ENCODE measurements at regions not wholly inside any gene's neighbourhood (a gene's known extent, or its start where the extent isn't known, plus 50 kb on each side); places are given as distances from the start of the nearest gene placed in this dataset.
A peak's percentile ranks its signal among the peaks of the same experiment; 100 is the strongest.
"Not testable (repeated sequence)": the region's sequence is repeated elsewhere in the genome, so short reads cannot be mapped to it uniquely, and the experiment has no call there.

- intact Hi-C loops (cut with DNase I): no loop called here
- ATAC-seq (no peak), DNase-seq (ENCODE audit: missing footprints) (no peak)
Observed at GRCh38 chr4:83781434-83781833, 245.5 kb downstream of the GPAT3 start.

- ATAC-seq: no peak
- intact Hi-C loops (cut with DNase I): no loop called here
- no peak for DNase-seq (ENCODE audit: missing footprints)
Observed at GRCh38 chr4:83780053-83780733, 244.3 kb downstream of the GPAT3 start.

- intact Hi-C loops (cut with DNase I): no loop called here
- no peak for ATAC-seq
- no peak for DNase-seq (ENCODE audit: missing footprints)
Observed at GRCh38 chr4:83779103-83780052, 243.5 kb downstream of the GPAT3 start.

DNA sequence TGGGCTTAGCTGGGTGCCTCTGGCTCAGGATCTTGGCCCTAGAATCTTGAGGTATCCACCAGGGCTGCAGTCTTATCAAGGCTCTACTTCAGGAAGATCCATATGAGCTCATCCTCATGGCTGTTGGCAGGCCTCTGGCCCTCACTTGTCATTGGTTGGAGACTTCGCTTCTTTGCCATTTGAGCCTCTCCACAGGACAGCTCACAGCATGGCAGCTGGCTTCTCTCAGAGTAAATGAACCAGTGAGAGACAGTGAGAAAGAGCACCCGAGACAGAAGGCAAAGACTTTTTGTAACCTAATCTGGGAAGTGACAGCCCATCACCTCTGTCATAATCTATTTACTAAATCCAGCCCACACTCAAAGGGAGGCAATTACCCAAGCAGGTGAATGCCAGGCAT lies 236.8 kb downstream of the GPAT3 start:
- DNase-seq (ENCODE audit: missing footprints): no peak
- intact Hi-C loops (cut with DNase I): loop anchor here (5.0 kb wide), 1 partner anchor 730 kb away; no protein-coding TSS in a partner anchor
- no peak for ATAC-seq

GRCh38 chr4:83771113-83771705 lies 235.3 kb downstream of the GPAT3 start:
- peak; percentile 71 for ATAC-seq
- DNase-seq (ENCODE audit: missing footprints): no peak
- intact Hi-C loops (cut with DNase I): loop anchor here (2.0 to 5.0 kb wide), 2 partner anchors 76 to 731 kb away; no protein-coding TSS in a partner anchor

GRCh38 chr4:83768146-83768545 lies 232.2 kb downstream of the GPAT3 start:
- intact Hi-C loops (cut with DNase I): no loop called here
- no peak for ATAC-seq
- DNase-seq (ENCODE audit: missing footprints): no peak

GRCh38 chr4:83767067-83767466 lies 231.2 kb downstream of the GPAT3 start:
- intact Hi-C loops (cut with DNase I): no loop called here
- no peak for DNase-seq (ENCODE audit: missing footprints)
- ATAC-seq: no peak

DNA sequence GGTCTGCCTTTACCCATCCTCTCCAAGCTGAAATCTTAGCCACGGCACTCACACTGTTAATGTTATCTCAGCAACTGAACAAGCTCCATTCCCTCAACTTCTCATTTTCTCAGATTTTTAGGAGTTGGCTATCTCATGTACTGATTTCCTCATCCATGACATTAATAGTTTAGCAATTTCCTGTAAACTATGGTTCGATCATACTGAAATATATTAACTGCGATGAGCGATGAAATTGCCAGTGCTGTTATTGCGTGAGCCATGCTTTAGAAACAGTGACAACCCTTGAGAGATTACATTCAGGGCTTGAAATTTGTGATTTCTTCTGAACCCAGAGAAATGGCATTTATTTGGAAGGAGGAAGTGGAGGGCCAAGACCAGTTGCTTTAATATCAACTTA lies 223.7 kb downstream of the GPAT3 start:
- no peak for ATAC-seq
- no peak for DNase-seq (ENCODE audit: missing footprints)
- intact Hi-C loops (cut with DNase I): no loop called here

DNA sequence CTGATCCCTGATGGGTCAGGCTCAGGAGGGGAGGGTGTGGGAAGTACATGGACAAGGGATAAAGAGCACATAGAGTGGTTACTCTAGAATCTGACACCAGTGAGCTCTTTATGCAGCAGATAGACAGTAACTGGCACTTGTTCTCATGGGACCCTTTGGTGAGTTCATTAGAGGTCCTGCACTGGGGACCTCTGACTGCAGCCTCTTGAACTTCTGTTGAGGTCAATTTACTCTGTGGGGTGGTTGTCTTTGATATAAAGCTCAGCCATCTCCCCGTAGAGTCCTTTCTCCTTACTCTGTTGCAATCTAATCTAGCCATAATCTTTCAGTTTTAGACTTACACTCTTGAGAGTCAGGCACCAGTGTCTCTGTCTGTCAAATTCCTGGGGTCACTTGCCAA lies 222.4 kb downstream of the GPAT3 start:
- ATAC-seq (no peak), DNase-seq (ENCODE audit: missing footprints) (no peak)
- intact Hi-C loops (cut with DNase I): no loop called here

DNA sequence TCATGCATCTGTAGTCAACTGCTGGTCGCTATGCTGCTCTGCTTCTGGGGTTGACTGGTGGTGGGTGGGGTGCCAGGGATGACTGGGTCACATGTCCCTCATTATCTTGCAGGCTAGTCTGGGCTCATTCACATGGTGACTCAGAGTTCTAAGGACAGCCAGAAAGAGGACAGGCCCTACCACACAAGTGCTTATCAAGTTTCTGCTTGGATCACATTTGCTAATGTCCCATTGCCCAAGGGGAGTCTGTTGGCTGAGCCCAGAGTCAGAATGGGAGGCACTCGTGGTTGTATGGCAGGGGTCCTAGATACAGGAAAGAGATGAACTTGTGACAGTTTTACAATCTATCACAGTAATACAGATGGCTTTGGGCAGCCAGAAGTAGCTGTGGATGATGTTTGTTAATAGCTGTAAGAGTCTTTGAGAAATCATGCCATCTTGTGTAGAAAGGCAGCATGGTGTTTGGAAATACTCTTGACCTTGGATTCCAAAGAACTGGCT lies 221.3 kb downstream of the GPAT3 start:
- intact Hi-C loops (cut with DNase I): no loop called here
- DNase-seq (ENCODE audit: missing footprints): no peak
- no peak for ATAC-seq

GRCh38 chr4:83753260-83753659 lies 217.4 kb downstream of the GPAT3 start:
- intact Hi-C loops (cut with DNase I): no loop called here
- no peak for ATAC-seq

GRCh38 chr4:83751336-83751949 lies 215.5 kb downstream of the GPAT3 start:
- ATAC-seq: no peak
- DNase-seq (ENCODE audit: missing footprints): no peak
- intact Hi-C loops (cut with DNase I): no loop called here

More at GRCh38 chr4:83753260-83753659, 217.4 kb downstream of the GPAT3 start:
- no peak for DNase-seq (ENCODE audit: missing footprints)

- intact Hi-C loops (cut with DNase I): no loop called here
- ATAC-seq (no peak), DNase-seq (ENCODE audit: missing footprints) (no peak)
Observed at GRCh38 chr4:83748711-83749110, 212.8 kb downstream of the GPAT3 start.

DNA sequence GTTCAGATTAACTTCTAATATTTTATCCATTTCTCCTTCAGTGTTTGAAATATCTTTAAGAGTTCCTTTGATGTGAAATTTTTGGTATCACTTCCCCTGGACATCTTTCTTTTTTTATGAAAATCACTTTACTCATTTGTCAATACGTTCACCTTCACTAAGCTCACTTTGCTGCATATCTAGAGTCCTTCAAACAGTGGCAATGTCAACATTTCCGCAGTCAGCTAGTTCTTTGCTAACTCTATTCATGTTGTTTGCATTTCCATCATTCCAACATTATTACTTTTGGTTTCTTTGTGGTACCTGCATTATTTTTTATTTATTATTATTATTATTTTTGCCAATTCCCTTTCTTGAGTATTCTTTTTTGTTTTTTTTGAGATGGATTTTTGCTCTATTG lies 203.0 kb downstream of the GPAT3 start:
- ATAC-seq (no peak), DNase-seq (ENCODE audit: missing footprints) (no peak)
- intact Hi-C loops (cut with DNase I): no loop called here

DNA sequence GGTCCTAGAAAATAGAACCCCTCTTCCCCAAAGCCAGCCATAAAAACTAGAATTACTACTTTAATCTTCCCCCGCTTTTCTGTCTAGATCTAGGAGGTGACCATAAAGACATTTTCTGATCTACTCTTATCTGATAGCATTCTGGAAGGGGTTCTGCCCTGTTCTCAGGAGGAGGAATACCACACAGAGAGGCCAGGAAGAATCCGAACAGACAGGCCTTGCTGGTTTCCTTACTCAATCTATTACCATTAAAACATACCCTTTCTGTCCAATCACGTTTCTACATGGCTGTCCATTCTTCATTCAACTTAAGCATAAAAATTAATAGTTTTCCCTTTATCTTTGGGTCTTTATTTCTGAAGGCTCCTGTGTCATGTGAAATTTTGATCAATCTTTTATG lies 198.7 kb downstream of the GPAT3 start:
- DNase-seq (ENCODE audit: missing footprints): no peak
- no peak for ATAC-seq
- intact Hi-C loops (cut with DNase I): no loop called here

DNA sequence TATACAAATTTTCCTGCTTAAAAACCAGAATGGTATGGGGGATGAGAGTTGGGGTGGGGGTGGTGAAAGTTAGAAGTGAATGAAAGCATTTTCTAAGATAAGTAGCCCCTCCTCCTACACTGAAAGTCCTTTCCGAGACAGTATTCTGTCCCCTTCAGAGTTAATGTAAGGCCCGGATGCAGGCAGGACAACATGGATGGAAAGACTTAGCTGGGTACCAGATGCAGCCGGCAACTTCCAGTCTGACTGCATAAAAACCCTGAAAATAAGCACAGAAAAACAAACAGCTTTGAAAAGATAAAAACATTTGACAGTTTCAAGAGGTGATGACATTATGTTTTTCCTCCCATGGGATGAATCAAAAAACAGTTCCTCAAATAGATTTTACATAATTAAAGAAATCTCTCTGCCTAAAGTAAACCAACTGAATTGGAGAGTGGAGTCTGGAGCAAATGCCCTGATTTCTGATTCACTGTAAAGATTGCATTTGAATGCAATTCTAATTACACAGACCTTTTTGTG lies 196.3 kb downstream of the GPAT3 start:
- ATAC-seq (no peak), DNase-seq (ENCODE audit: missing footprints) (no peak)
- intact Hi-C loops (cut with DNase I): no loop called here

DNA sequence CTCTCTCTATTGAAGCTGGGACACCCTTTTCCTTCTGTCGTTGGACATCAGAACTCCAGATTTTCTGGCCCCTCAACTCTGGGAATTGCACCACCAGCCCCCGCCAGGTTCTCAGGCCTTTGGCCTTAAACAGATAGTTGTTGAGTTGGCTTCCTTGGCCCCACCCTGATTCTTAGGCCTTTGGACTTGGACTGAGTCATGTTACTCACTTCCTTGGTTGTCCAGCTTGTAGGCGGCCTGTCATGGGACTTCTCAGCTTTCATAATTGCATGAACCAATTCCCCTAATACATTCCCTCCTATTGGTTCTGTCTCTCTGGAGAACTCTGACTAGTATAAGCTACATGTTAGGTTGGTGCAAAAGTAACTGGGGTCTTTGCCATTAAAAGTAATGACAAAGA lies 195.7 kb downstream of the GPAT3 start:
- intact Hi-C loops (cut with DNase I): no loop called here
- DNase-seq (ENCODE audit: missing footprints) (no peak), ATAC-seq (no peak)

- ATAC-seq; DNase-seq (ENCODE audit: missing footprints); intact Hi-C loops (cut with DNase I): not testable (repeated sequence)
Observed at GRCh38 chr4:83730958-83731357, 195.1 kb downstream of the GPAT3 start.

DNA sequence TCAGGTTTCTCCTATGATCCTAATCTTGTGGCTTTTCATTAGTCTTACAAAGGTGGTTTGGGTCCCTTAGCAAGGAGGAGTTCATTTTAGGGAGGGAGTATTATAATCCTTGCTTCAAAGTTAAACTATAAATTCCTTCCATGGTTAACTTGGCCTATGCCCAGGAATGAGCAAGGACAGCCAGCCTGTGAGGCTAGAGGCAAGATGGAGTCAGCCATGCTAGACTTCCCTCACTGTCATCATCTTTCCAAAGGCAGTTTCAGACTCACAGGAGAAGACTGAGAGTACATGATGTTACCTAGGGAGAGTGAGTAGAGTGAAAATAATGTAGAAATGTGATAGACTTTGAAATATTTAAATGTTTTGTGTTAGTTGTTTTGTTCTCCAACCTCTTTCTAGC lies 192.3 kb downstream of the GPAT3 start:
- ATAC-seq (no peak), DNase-seq (ENCODE audit: missing footprints) (no peak)
- intact Hi-C loops (cut with DNase I): no loop called here
